Keratinocyte (primary cell): ENCODE measurements at regions not wholly inside any gene's neighbourhood (a gene's known extent, or its start where the extent isn't known, plus 50 kb on each side); places are given as distances from the start of the nearest gene placed in this dataset.
"Not testable (repeated sequence)": the region's sequence is repeated elsewhere in the genome, so short reads cannot be mapped to it uniquely, and the experiment has no call there.

Experiments
- DNase-seq: peaks from one replicate; pipeline ENCODE4 v3.0.0-alpha.2; 2011; ENCODE audit warnings: low read depth, missing footprints, low spot score
- FAIRE-seq: peaks from 2 replicates; lab custom pipeline; 2011; peaks lifted over from hg19 to GRCh38; lab: Jason Lieb, UNC
- H2AFZ ChIP-seq: 2 replicates; pipeline ENCODE4 v1.6.0; 2012; ENCODE audit warnings: low read length, control low read depth, inconsistent platforms; ENCODE audit not compliant: control insufficient read depth
- H3K27ac ChIP-seq: 2 replicates; pipeline ENCODE4 v1.5.1; 2011; ENCODE audit warnings: low read length; ENCODE audit not compliant: control insufficient read depth, insufficient read depth
- H3K27me3 ChIP-seq: 3 replicates; pipeline ENCODE4 v1.6.0; 2011; ENCODE audit warnings: low read length; ENCODE audit not compliant: control insufficient read depth, insufficient read depth; ENCODE audit errors: extremely low read depth
- H3K36me3 ChIP-seq, 2 experiments: 2 replicates in 1 of 2; 3 replicates in 1 of 2; pipeline ENCODE4 v1.5.1; 2011; ENCODE audit warnings: low read length in 2 of 2, mild to moderate bottlenecking in 1 of 2; ENCODE audit not compliant: control insufficient read depth in 2 of 2, insufficient read depth in 2 of 2; ENCODE audit errors: extremely low read depth in 1 of 2
- H3K4me1 ChIP-seq: 3 replicates; pipeline ENCODE4 v1.5.1; 2011; ENCODE audit warnings: low read length; ENCODE audit not compliant: control insufficient read depth, insufficient read depth; ENCODE audit errors: extremely low read depth
- H3K4me2 ChIP-seq: 3 replicates; pipeline ENCODE4 v1.6.0; 2011; ENCODE audit warnings: low read depth, low read length; ENCODE audit not compliant: control insufficient read depth, insufficient read depth; ENCODE audit errors: extremely low read depth
- H3K4me3 ChIP-seq, 3 experiments: fragments of 200-600 bp in 1 of 3; sonication (generic) in 1 of 3; 2 replicates in 2 of 3; 3 replicates in 1 of 3; pipeline ENCODE4 v1.5.1; 2011 to 2016; ENCODE audit warnings: low read length in 3 of 3, mild to moderate bottlenecking in 3 of 3, control low read depth in 2 of 3, inconsistent platforms in 1 of 3, low read depth in 1 of 3, mixed read lengths in 1 of 3, mixed run types in 1 of 3, moderate library complexity in 1 of 3; ENCODE audit not compliant: control insufficient read depth in 2 of 3, insufficient read depth in 2 of 3; ENCODE audit errors: extremely low read depth in 1 of 3
- H3K79me2 ChIP-seq: 2 replicates; pipeline ENCODE4 v1.6.0; 2012; ENCODE audit warnings: low read length; ENCODE audit not compliant: control insufficient read depth, insufficient read depth
- H3K9ac ChIP-seq: 3 replicates; pipeline ENCODE4 v1.6.0; 2011; ENCODE audit warnings: low read length; ENCODE audit not compliant: control insufficient read depth, insufficient read depth; ENCODE audit errors: extremely low read depth
- H3K9me1 ChIP-seq: 3 replicates; pipeline ENCODE4 v1.6.0; 2011; ENCODE audit warnings: low read length; ENCODE audit not compliant: control insufficient read depth, insufficient read depth; ENCODE audit errors: extremely low read depth
- H3K9me3 ChIP-seq: 2 replicates; pipeline ENCODE4 v1.5.1; 2012; ENCODE audit warnings: low read depth, low read length; ENCODE audit not compliant: control insufficient read depth
- H4K20me1 ChIP-seq: 3 replicates; pipeline ENCODE4 v1.6.0; 2011; ENCODE audit warnings: low read length; ENCODE audit not compliant: control insufficient read depth, insufficient read depth; ENCODE audit errors: extremely low read depth
- EZH2 ChIP-seq: IDR thresholded peaks from one replicate; pipeline ENCODE4 v1.6.1; 2012; ENCODE audit warnings: inconsistent platforms, mild to moderate bottlenecking, low read length, moderate library complexity
- dilution Hi-C: fragments of 300-500 bp; cut with MboI; formaldehyde crosslinking; loops from one replicate; pipeline ENCODE4 v1.7.0; 2020; ENCODE audit warnings: low sequenced_read_pairs; ENCODE audit not compliant: extremely low pct_ligation_motif_present
- TF ChIP-seq, protein P1 (sequence below), 3 experiments: IDR thresholded peaks in 1 of 3; conservative IDR thresholded peaks in 1 of 3; optimal IDR thresholded peaks in 1 of 3; 2 replicates in 2 of 3; 3 replicates in 1 of 3; pipeline versions ENCODE3 to v1.5.1; 2011; ENCODE audit warnings: low read length in 3 of 3, mild to moderate bottlenecking in 3 of 3, moderate library complexity in 2 of 3, control low read depth in 1 of 3, inconsistent platforms in 1 of 3; ENCODE audit not compliant: insufficient read depth in 2 of 3; ENCODE audit errors: extremely low read depth in 1 of 3

DNA sequence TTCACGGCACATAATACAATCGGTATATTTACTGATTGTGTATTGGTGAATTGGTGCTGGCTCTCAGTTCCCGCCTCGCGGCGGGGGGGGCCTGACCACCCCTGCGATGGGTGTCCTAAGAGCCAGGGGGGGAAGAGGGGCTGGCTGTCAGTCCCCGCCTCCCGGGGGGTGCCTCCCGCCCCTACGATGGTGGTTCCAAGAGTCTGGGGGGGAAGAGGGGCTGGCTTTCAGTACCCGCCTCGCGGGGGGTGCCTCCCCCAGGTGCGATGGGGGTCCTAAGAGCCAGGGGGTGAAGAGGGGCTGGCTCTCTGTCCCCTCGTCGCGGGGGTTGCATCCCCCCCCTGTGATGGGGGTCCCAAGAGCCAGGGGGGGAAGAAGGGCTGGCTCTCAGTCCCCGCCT, 2321.8 kb upstream of the PCDH20 start:
- dilution Hi-C loops: no loop called here
- no peak for FAIRE-seq

DNA sequence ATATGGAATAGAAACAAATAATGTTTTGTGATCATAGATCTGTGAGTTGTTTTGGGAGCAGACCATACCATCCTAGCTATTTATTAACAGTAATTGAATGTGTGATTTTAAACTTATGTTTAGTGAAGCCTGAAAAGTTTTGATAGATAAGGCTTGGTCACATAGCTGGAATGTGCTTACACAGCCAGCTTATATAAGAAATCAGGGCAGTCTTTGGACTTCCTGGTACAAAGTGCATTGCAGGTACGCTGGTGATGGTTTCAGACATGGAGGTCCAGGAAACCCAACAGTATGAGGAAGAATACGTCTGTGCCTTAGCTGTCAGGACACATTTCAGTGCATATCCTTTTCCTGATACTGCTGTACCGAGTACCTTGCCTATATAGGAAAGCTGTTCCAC, 2316.2 kb upstream of the PCDH20 start:
- no peak for DNase-seq
- H3K4me3 ChIP-seq: no peak overlapping the region
- H2AFZ ChIP-seq: no peak overlapping the region
- no peaks in the 10 kb centered on the region for H3K9me3 ChIP-seq
- H3K27me3 ChIP-seq: no peaks in the 10 kb centered on the region
- no peak overlapping the region for H3K27ac ChIP-seq
- no peaks in the 10 kb centered on the region for H4K20me1 ChIP-seq
- no peak for TF ChIP-seq EZH2
- TF ChIP-seq, protein P1, sequence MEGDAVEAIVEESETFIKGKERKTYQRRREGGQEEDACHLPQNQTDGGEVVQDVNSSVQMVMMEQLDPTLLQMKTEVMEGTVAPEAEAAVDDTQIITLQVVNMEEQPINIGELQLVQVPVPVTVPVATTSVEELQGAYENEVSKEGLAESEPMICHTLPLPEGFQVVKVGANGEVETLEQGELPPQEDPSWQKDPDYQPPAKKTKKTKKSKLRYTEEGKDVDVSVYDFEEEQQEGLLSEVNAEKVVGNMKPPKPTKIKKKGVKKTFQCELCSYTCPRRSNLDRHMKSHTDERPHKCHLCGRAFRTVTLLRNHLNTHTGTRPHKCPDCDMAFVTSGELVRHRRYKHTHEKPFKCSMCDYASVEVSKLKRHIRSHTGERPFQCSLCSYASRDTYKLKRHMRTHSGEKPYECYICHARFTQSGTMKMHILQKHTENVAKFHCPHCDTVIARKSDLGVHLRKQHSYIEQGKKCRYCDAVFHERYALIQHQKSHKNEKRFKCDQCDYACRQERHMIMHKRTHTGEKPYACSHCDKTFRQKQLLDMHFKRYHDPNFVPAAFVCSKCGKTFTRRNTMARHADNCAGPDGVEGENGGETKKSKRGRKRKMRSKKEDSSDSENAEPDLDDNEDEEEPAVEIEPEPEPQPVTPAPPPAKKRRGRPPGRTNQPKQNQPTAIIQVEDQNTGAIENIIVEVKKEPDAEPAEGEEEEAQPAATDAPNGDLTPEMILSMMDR (optimal IDR thresholded peaks at IDR 0.05 in 1 of 3, IDR thresholded peaks at IDR 0.05 in 1 of 3, conservative IDR thresholded peaks at IDR 0.05 in 1 of 3; ENCODE audit: extremely low read depth in 1 of 3, insufficient read depth in 2 of 3, low read length in 3 of 3): no peak
- H3K9me1 ChIP-seq: no peaks in the 10 kb centered on the region
- no peak overlapping the region for H3K4me2 ChIP-seq
- no peaks in the 10 kb centered on the region for H3K79me2 ChIP-seq
- dilution Hi-C loops: no loop called here
- no peaks in the 10 kb centered on the region for H3K4me1 ChIP-seq
- H3K36me3 ChIP-seq: no peaks in the 10 kb centered on the region
- no peak overlapping the region for H3K9ac ChIP-seq
- FAIRE-seq: no peak

More for the DNA sequence above, 2321.8 kb upstream of the PCDH20 start:
- no peaks in the 10 kb centered on the region for H3K79me2 ChIP-seq
- H3K27me3 ChIP-seq: no peaks in the 10 kb centered on the region
- no peaks in the 10 kb centered on the region for H3K36me3 ChIP-seq
- no peak overlapping the region for H3K27ac ChIP-seq
- H4K20me1 ChIP-seq: no peaks in the 10 kb centered on the region
- H3K4me1 ChIP-seq: no peaks in the 10 kb centered on the region
- DNase-seq: no peak
- H3K9ac ChIP-seq: no peak overlapping the region
- no peaks in the 10 kb centered on the region for H3K9me1 ChIP-seq
- no peak overlapping the region for H3K4me3 ChIP-seq
- no peak overlapping the region for H3K4me2 ChIP-seq
- no peak overlapping the region for H2AFZ ChIP-seq
- H3K9me3 ChIP-seq: no peaks in the 10 kb centered on the region
- TF ChIP-seq, protein P1 (optimal IDR thresholded peaks at IDR 0.05 in 1 of 3, IDR thresholded peaks at IDR 0.05 in 1 of 3, conservative IDR thresholded peaks at IDR 0.05 in 1 of 3; ENCODE audit: extremely low read depth in 1 of 3, insufficient read depth in 2 of 3, low read length in 3 of 3): no peak
- no peak for TF ChIP-seq EZH2

DNA sequence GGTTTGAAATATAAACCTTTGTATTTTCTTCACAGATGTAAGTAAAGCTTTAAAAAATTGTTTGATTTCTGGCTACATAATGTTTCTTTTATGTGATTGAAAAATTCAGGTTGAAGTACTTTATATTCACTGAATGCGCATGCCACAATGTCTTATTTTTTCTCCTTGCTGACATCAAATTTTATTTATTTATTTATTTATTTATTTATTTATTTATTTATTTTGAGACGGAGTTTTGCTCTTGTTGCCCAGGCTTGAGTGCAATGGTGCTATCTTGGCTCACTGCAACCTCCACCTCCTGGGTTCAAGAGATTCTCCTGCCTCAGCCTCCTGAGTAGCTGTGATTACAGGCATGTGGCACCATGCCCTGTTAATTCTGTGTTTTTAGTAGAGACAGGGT, 2296.5 kb upstream of the PCDH20 start:
- dilution Hi-C loops: not testable (repeated sequence)

More for the DNA sequence above, 2296.5 kb upstream of the PCDH20 start:
- not testable (repeated sequence) for DNase-seq, H4K20me1 ChIP-seq, H3K4me2 ChIP-seq, H3K27me3 ChIP-seq, H3K9me1 ChIP-seq, H3K36me3 ChIP-seq, H3K27ac ChIP-seq, H3K4me1 ChIP-seq, FAIRE-seq, H2AFZ ChIP-seq, H3K79me2 ChIP-seq, H3K9me3 ChIP-seq, H3K4me3 ChIP-seq, H3K9ac ChIP-seq
